Neural progenitor cell (in vitro differentiated cells): ENCODE measurements at regions not wholly inside any gene's neighbourhood (a gene's known extent, or its start where the extent isn't known, plus 50 kb on each side); places are given as distances from the start of the nearest gene placed in this dataset.

Source experiments
- EZH2 ChIP-seq: fragments of 200-600 bp; sonication (generic); IDR thresholded peaks from 2 replicates; pipeline ENCODE4 v1.6.1; 2017; ENCODE audit warnings: antibody characterized with exemption, mild to moderate bottlenecking, moderate library complexity
- EZH2phosphoT487 ChIP-seq: fragments of 200-600 bp; sonication (generic); IDR thresholded peaks from 2 replicates; pipeline ENCODE4 v1.6.1; 2017; ENCODE audit warnings: antibody characterized with exemption
- TF ChIP-seq, protein P1 (sequence below): fragments of 200-600 bp; sonication (generic); IDR thresholded peaks from 2 replicates; pipeline ENCODE4 v1.5.1; 2017; ENCODE audit warnings: antibody characterized with exemption, mild to moderate bottlenecking

- TF ChIP-seq EZH2phosphoT487 (no peak), EZH2 (no peak)
- TF ChIP-seq, protein P1, sequence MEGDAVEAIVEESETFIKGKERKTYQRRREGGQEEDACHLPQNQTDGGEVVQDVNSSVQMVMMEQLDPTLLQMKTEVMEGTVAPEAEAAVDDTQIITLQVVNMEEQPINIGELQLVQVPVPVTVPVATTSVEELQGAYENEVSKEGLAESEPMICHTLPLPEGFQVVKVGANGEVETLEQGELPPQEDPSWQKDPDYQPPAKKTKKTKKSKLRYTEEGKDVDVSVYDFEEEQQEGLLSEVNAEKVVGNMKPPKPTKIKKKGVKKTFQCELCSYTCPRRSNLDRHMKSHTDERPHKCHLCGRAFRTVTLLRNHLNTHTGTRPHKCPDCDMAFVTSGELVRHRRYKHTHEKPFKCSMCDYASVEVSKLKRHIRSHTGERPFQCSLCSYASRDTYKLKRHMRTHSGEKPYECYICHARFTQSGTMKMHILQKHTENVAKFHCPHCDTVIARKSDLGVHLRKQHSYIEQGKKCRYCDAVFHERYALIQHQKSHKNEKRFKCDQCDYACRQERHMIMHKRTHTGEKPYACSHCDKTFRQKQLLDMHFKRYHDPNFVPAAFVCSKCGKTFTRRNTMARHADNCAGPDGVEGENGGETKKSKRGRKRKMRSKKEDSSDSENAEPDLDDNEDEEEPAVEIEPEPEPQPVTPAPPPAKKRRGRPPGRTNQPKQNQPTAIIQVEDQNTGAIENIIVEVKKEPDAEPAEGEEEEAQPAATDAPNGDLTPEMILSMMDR, result no peak
Observed at GRCh38 chr3:144433006-144433405, 461.4 kb downstream of the DIPK2A start.
